PFSK-1 (cell line): ENCODE measurements at regions not wholly inside any gene's neighbourhood (a gene's known extent, or its start where the extent isn't known, plus 50 kb on each side); places are given as distances from the start of the nearest gene placed in this dataset.

ENCODE experiments used
- POLR2AphosphoS5 ChIP-seq: IDR thresholded peaks from 2 replicates; pipeline ENCODE4 v1.6.1; 2012; ENCODE audit warnings: low read depth, mild to moderate bottlenecking, control low read depth, low read length, moderate library complexity
- REST ChIP-seq, 2 experiments: IDR thresholded peaks; 2 replicates each; pipeline versions ENCODE4 v1.6.1 to v1.8.0; 2011 to 2012; ENCODE audit warnings: low read depth in 2 of 2, low read length in 2 of 2, control low read depth in 1 of 2, inconsistent platforms in 1 of 2, mild to moderate bottlenecking in 1 of 2, moderate library complexity in 1 of 2; ENCODE audit not compliant: insufficient read depth in 1 of 2
- TAF1 ChIP-seq: IDR thresholded peaks from 2 replicates; pipeline ENCODE4 v1.6.1; 2012; ENCODE audit warnings: low read length, control low read depth, borderline replicate concordance; ENCODE audit not compliant: insufficient read depth

- TF ChIP-seq REST (IDR thresholded peaks at IDR 0.05; ENCODE audit: insufficient read depth in 1 of 2, low read depth in 2 of 2, low read length in 2 of 2) (no peak), POLR2AphosphoS5 (no peak), TAF1 (no peak)
Measured at GRCh38 chr9:120100595-120100994, 479.4 kb downstream of the CDK5RAP2 start.
